Activated CD4-positive, alpha-beta T cell treated with anti-CD3 and anti-CD28 coated beads, Interleukin-2, amount 50 U/mL, for 48 hours (primary cell): ENCODE measurements at regions not wholly inside any gene's neighbourhood (a gene's known extent, or its start where the extent isn't known, plus 50 kb on each side); places are given as distances from the start of the nearest gene placed in this dataset.

ENCODE experiments used
- DNase-seq, 2 experiments: peaks; one replicate each; pipeline ENCODE4 v3.0.0-alpha.2; 2020

GRCh38 chr15:39227001-39227400 is 353.9 kb upstream of the THBS1 start:
- no peak for DNase-seq

GRCh38 chr15:39228889-39229288 is 352.0 kb upstream of the THBS1 start:
- no peak for DNase-seq

- DNase-seq = no peak
Observed at GRCh38 chr15:39230205-39230907, 350.5 kb upstream of the THBS1 start.

GRCh38 chr15:39230908-39231285 is 350.0 kb upstream of the THBS1 start:
- no peak for DNase-seq

GRCh38 chr15:39232512-39232911 is 348.4 kb upstream of the THBS1 start:
- DNase-seq = no peak

- no peak for DNase-seq
Observed at GRCh38 chr15:39235084-39235795, 345.6 kb upstream of the THBS1 start.

- DNase-seq = no peak
Observed at GRCh38 chr15:39236375-39236774, 344.5 kb upstream of the THBS1 start.

- no peak for DNase-seq
Observed at GRCh38 chr15:39238443-39238842, 342.4 kb upstream of the THBS1 start.

- DNase-seq = no peak
Observed at GRCh38 chr15:39239562-39239961, 341.3 kb upstream of the THBS1 start.

GRCh38 chr15:39242345-39242744 is 338.5 kb upstream of the THBS1 start:
- DNase-seq = no peak

- no peak for DNase-seq
Observed at GRCh38 chr15:39243396-39243795, 337.5 kb upstream of the THBS1 start.

- no peak for DNase-seq
Observed at GRCh38 chr15:39244776-39245175, 336.1 kb upstream of the THBS1 start.

GRCh38 chr15:39246523-39246922 is 334.4 kb upstream of the THBS1 start:
- no peak for DNase-seq

- no peak for DNase-seq
Observed at GRCh38 chr15:39247574-39247973, 333.3 kb upstream of the THBS1 start.

GRCh38 chr15:39248204-39248603 is 332.7 kb upstream of the THBS1 start:
- DNase-seq = no peak

- DNase-seq = no peak
Observed at GRCh38 chr15:39250001-39250400, 330.9 kb upstream of the THBS1 start.

GRCh38 chr15:39250460-39251186 is 330.3 kb upstream of the THBS1 start:
- DNase-seq = no peak

GRCh38 chr15:39251413-39252133 is 329.3 kb upstream of the THBS1 start:
- DNase-seq = no peak

GRCh38 chr15:39252134-39252470 is 328.8 kb upstream of the THBS1 start:
- DNase-seq = no peak

GRCh38 chr15:39253552-39253951 is 327.3 kb upstream of the THBS1 start:
- no peak for DNase-seq

GRCh38 chr15:39254181-39254580 is 326.7 kb upstream of the THBS1 start:
- no peak for DNase-seq

- DNase-seq = no peak
Observed at GRCh38 chr15:39255760-39256159, 325.1 kb upstream of the THBS1 start.

GRCh38 chr15:39260391-39260790 is 320.5 kb upstream of the THBS1 start:
- DNase-seq = no peak

- no peak for DNase-seq
Observed at GRCh38 chr15:39260791-39261190, 320.1 kb upstream of the THBS1 start.
